Thyroid gland (tissue), 4 donors: ENCODE measurements at regions not wholly inside any gene's neighbourhood (a gene's known extent, or its start where the extent isn't known, plus 50 kb on each side); places are given as distances from the start of the nearest gene placed in this dataset.

ENCODE experiments used
- POLR2A ChIP-seq, 2 donors: fragments of 450-650 bp; IDR thresholded peaks; one replicate each; pipeline ENCODE4 v1.6.1; 2017; ENCODE audit warnings: antibody characterized with exemption in 2 of 2, mild to moderate bottlenecking in 2 of 2, moderate library complexity in 1 of 2
- TF ChIP-seq, protein P1 (sequence below), 6 experiments: fragments of 200-600 bp in 3 of 6; fragments of 450-650 bp in 3 of 6; sonication (generic) in 3 of 6; IDR thresholded peaks; one replicate each; pipeline ENCODE4 v1.5.1; 2016 to 2019; ENCODE audit warnings: antibody characterized with exemption in 6 of 6, mild to moderate bottlenecking in 2 of 6, inconsistent platforms in 1 of 6, moderate library complexity in 1 of 6

GRCh38 chr11:112752563-112752962 lies 208.7 kb upstream of the NCAM1 start:
- TF ChIP-seq POLR2A (IDR thresholded peaks at IDR 0.05): no peak
- TF ChIP-seq, protein P1, sequence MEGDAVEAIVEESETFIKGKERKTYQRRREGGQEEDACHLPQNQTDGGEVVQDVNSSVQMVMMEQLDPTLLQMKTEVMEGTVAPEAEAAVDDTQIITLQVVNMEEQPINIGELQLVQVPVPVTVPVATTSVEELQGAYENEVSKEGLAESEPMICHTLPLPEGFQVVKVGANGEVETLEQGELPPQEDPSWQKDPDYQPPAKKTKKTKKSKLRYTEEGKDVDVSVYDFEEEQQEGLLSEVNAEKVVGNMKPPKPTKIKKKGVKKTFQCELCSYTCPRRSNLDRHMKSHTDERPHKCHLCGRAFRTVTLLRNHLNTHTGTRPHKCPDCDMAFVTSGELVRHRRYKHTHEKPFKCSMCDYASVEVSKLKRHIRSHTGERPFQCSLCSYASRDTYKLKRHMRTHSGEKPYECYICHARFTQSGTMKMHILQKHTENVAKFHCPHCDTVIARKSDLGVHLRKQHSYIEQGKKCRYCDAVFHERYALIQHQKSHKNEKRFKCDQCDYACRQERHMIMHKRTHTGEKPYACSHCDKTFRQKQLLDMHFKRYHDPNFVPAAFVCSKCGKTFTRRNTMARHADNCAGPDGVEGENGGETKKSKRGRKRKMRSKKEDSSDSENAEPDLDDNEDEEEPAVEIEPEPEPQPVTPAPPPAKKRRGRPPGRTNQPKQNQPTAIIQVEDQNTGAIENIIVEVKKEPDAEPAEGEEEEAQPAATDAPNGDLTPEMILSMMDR (IDR thresholded peaks at IDR 0.05): no peak
